ENCODE measurements at regions not wholly inside any gene's neighbourhood (a gene's known extent, or its start where the extent isn't known, plus 50 kb on each side); places are given as distances from the start of the nearest gene placed in this dataset.

- H3K4me1 ChIP-seq (ENCODE audit: control extremely low read depth in 1 of 4, control insufficient read depth in 4 of 4, insufficient read depth in 4 of 4, low read length in 3 of 4), result peaks cover 10 to 29% (median 22%) of the 10 kb centered on the region in 4 experiments
- no peak overlapping the region for H3K4me3 ChIP-seq (ENCODE audit: control insufficient read depth in 1 of 7, extremely low read depth in 1 of 7, insufficient read depth in 4 of 7, low read depth in 2 of 7, low read length in 6 of 7)
- DNase-seq, result no peak
- CTCF ChIA-PET, result interaction anchor here (0.6 to 2.1 kb wide), 7 partner anchors 9 to 50 kb away, joined by 3 to 6 read pairs (median 3); no protein-coding TSS in a partner anchor
- POLR2A ChIA-PET, result interaction anchor here (0.6 kb wide), 1 partner anchor 607 kb away, joined by 3 read pairs; no protein-coding TSS in a partner anchor
- WGBS (ENCODE audit: insufficient coverage), result 97% methylated on average over 40 of the region's 40 CpGs
- no peaks in the 10 kb centered on the region for H3K36me3 ChIP-seq (ENCODE audit: control insufficient read depth in 4 of 4, insufficient read depth in 4 of 4, low read length in 3 of 4)
- no peak overlapping the region for H3K27ac ChIP-seq (ENCODE audit: insufficient read depth in 1 of 2, low read depth in 1 of 2, low read length in 2 of 2, poor library complexity in 1 of 2, severe bottlenecking in 2 of 2)
- peaks cover 0 to 3% (median 0%) of the 10 kb centered on the region in 5 experiments for H3K9me3 ChIP-seq (ENCODE audit: control extremely low read depth in 1 of 5, control insufficient read depth in 4 of 5, insufficient read depth in 2 of 5, low read depth in 1 of 5, low read length in 4 of 5)
- H3K27me3 ChIP-seq (replicated peaks in 2 of 5; ENCODE audit: control insufficient read depth in 4 of 5, insufficient read depth in 5 of 5, low read length in 4 of 5), result no peaks in the 10 kb centered on the region
Observed at GRCh38 chr13:31952641-31953380, 78.8 kb upstream of the FRY start.

- Histone ChIP-seq H3K4me1 (ENCODE audit: control extremely low read depth in 1 of 4, control insufficient read depth in 4 of 4, insufficient read depth in 4 of 4, low read length in 3 of 4) (peaks cover 5 to 18% (median 11%) of the 10 kb centered on the region in 4 experiments), H3K27ac (ENCODE audit: insufficient read depth in 1 of 2, low read depth in 1 of 2, low read length in 2 of 2, poor library complexity in 1 of 2, severe bottlenecking in 2 of 2) (no peak overlapping the region), H3K9me3 (ENCODE audit: control extremely low read depth in 1 of 5, control insufficient read depth in 4 of 5, insufficient read depth in 2 of 5, low read depth in 1 of 5, low read length in 4 of 5) (peaks cover 0 to 10% (median 0%) of the 10 kb centered on the region in 5 experiments), H3K4me3 (ENCODE audit: control insufficient read depth in 1 of 7, extremely low read depth in 1 of 7, insufficient read depth in 4 of 7, low read depth in 2 of 7, low read length in 6 of 7) (no peak overlapping the region), H3K36me3 (ENCODE audit: control insufficient read depth in 4 of 4, insufficient read depth in 4 of 4, low read length in 3 of 4) (no peaks in the 10 kb centered on the region), H3K27me3 (replicated peaks in 2 of 5; ENCODE audit: control insufficient read depth in 4 of 5, insufficient read depth in 5 of 5, low read length in 4 of 5) (no peaks in the 10 kb centered on the region)
- CTCF ChIA-PET, result interaction anchor here (2.1 kb wide), 1 partner anchor 45 kb away, joined by 6 read pairs; no protein-coding TSS in a partner anchor
- POLR2A ChIA-PET, result no interaction called here
- WGBS (ENCODE audit: insufficient coverage), result 100% methylated on average over 1 of the region's 3 CpGs
- no peak for DNase-seq
Observed at GRCh38 chr13:31955101-31955500, 76.5 kb upstream of the FRY start.

DNA sequence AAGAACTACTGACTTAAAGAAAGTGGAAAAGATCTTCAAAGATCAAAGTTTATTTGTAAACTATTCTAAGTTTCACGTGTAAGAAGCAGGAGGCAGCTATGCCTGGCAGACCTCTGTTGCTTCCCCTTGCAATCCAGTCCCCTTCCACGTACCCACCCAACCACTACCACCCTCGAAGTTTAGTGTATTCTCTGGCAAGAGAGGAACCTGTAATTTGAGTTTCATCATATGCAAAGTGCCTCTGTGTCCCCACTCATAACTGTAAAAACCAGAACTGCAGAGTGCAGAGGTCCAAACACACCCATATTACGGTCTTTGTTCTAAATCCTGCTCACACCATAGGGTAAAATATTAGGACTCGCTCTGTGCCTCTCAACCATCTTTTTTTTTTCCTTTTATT, 75.8 kb upstream of the FRY start:
- H3K4me3 ChIP-seq (ENCODE audit: control insufficient read depth in 1 of 7, extremely low read depth in 1 of 7, insufficient read depth in 4 of 7, low read depth in 2 of 7, low read length in 6 of 7), result no peak overlapping the region
- peaks cover 0 to 10% (median 0%) of the 10 kb centered on the region in 5 experiments for H3K9me3 ChIP-seq (ENCODE audit: control extremely low read depth in 1 of 5, control insufficient read depth in 4 of 5, insufficient read depth in 2 of 5, low read depth in 1 of 5, low read length in 4 of 5)
- no peak overlapping the region for H3K27ac ChIP-seq (ENCODE audit: insufficient read depth in 1 of 2, low read depth in 1 of 2, low read length in 2 of 2, poor library complexity in 1 of 2, severe bottlenecking in 2 of 2)
- CTCF ChIA-PET, result interaction anchor here (0.8 to 1.8 kb wide), 3 partner anchors 9 to 46 kb away, joined by 3 to 8 read pairs (median 3); no protein-coding TSS in a partner anchor
- peaks cover 5 to 12% (median 7%) of the 10 kb centered on the region in 4 experiments for H3K4me1 ChIP-seq (ENCODE audit: control extremely low read depth in 1 of 4, control insufficient read depth in 4 of 4, insufficient read depth in 4 of 4, low read length in 3 of 4)
- WGBS (ENCODE audit: insufficient coverage), result no CpG with 5 or more reads among the region's 5 CpGs
- H3K27me3 ChIP-seq (replicated peaks in 2 of 5; ENCODE audit: control insufficient read depth in 4 of 5, insufficient read depth in 5 of 5, low read length in 4 of 5), result no peaks in the 10 kb centered on the region
- H3K36me3 ChIP-seq (ENCODE audit: control insufficient read depth in 4 of 4, insufficient read depth in 4 of 4, low read length in 3 of 4), result no peaks in the 10 kb centered on the region
- POLR2A ChIA-PET, result no interaction called here
- no peak for DNase-seq

- Histone ChIP-seq H3K27me3 (replicated peaks in 2 of 5; ENCODE audit: control insufficient read depth in 4 of 5, insufficient read depth in 5 of 5, low read length in 4 of 5) (no peaks in the 10 kb centered on the region), H3K9me3 (ENCODE audit: control extremely low read depth in 1 of 5, control insufficient read depth in 4 of 5, insufficient read depth in 2 of 5, low read depth in 1 of 5, low read length in 4 of 5) (peaks cover 0 to 10% (median 0%) of the 10 kb centered on the region in 5 experiments), H3K4me1 (ENCODE audit: control extremely low read depth in 1 of 4, control insufficient read depth in 4 of 4, insufficient read depth in 4 of 4, low read length in 3 of 4) (no peaks in the 10 kb centered on the region), H3K4me3 (ENCODE audit: control insufficient read depth in 1 of 7, extremely low read depth in 1 of 7, insufficient read depth in 4 of 7, low read depth in 2 of 7, low read length in 6 of 7) (no peak overlapping the region), H3K27ac (ENCODE audit: insufficient read depth in 1 of 2, low read depth in 1 of 2, low read length in 2 of 2, poor library complexity in 1 of 2, severe bottlenecking in 2 of 2) (no peak overlapping the region), H3K36me3 (ENCODE audit: control insufficient read depth in 4 of 4, insufficient read depth in 4 of 4, low read length in 3 of 4) (no peaks in the 10 kb centered on the region)
- ChIA-PET CTCF (interaction anchor here (1.1 to 1.8 kb wide), 3 partner anchors 10 to 47 kb away, joined by 3 to 8 read pairs (median 7); no protein-coding TSS in a partner anchor), POLR2A (no interaction called here)
- DNase-seq, result no peak
- WGBS (ENCODE audit: insufficient coverage), result no CpG with 5 or more reads among the region's 2 CpGs
Observed at GRCh38 chr13:31956980-31957644, 74.5 kb upstream of the FRY start.

DNA sequence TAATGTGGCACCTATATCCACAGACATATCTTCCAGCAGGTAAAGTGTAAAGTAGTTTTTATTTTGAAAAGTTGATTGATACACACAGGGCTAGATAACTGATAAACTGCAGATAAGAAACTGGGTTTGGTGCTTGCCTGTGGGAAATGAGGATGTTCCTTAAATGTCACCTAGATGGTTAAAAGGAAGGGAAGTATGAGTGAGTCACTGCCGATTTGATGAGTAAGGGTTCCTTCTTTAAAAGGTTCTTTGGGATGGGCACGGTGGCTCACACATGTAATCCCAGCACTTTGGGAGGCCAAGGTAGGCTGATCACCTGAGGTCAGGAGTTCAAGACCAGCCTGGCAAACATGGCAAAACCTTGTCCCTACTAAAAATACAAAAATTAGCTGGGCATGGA, 73.8 kb upstream of the FRY start:
- POLR2A ChIA-PET, result no interaction called here
- no peaks in the 10 kb centered on the region for H3K27me3 ChIP-seq (replicated peaks in 2 of 5; ENCODE audit: control insufficient read depth in 4 of 5, insufficient read depth in 5 of 5, low read length in 4 of 5)
- no peaks in the 10 kb centered on the region for H3K36me3 ChIP-seq (ENCODE audit: control insufficient read depth in 4 of 4, insufficient read depth in 4 of 4, low read length in 3 of 4)
- no peak overlapping the region for H3K27ac ChIP-seq (ENCODE audit: insufficient read depth in 1 of 2, low read depth in 1 of 2, low read length in 2 of 2, poor library complexity in 1 of 2, severe bottlenecking in 2 of 2)
- no peak overlapping the region for H3K4me3 ChIP-seq (ENCODE audit: control insufficient read depth in 1 of 7, extremely low read depth in 1 of 7, insufficient read depth in 4 of 7, low read depth in 2 of 7, low read length in 6 of 7)
- H3K4me1 ChIP-seq (ENCODE audit: control extremely low read depth in 1 of 4, control insufficient read depth in 4 of 4, insufficient read depth in 4 of 4, low read length in 3 of 4), result no peaks in the 10 kb centered on the region
- H3K9me3 ChIP-seq (ENCODE audit: control extremely low read depth in 1 of 5, control insufficient read depth in 4 of 5, insufficient read depth in 2 of 5, low read depth in 1 of 5, low read length in 4 of 5), result peaks cover 0 to 10% (median 0%) of the 10 kb centered on the region in 5 experiments
- no peak for DNase-seq
- WGBS (ENCODE audit: insufficient coverage), result 89% methylated on average over 2 of the region's 2 CpGs
- CTCF ChIA-PET, result no interaction called here

DNA sequence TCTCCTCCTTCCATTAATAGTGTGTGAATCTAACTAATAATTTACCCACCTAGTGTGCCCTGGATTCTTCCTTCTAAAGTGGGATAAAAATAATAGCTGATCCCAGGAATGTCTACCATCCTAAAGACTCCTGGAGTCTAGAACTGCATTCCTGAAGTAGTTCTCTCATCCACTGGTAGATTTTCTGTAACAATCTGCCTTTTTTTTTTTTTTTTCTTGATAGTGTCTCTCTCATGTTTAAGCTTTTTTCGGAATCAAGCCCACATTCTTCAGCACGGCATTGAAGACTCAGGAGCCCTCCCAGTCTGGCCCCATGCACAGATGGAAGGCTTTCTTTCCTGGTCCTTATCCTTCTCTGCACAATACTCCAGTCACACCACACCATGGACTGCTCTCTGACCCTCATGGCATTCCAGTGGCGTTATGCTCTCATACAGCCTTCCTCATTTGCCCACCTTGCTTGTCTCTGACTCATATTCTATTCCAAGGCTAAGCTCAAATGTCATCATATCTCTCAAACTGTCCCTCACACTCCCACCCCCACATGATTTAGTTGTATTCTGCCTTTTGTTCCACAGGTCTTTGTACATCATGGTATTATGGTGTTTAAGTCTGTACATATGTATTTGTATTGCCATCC, 68.7 kb upstream of the FRY start:
- 100% methylated on average over 3 of the region's 3 CpGs for WGBS (ENCODE audit: insufficient coverage)
- no peaks in the 10 kb centered on the region for H3K36me3 ChIP-seq (ENCODE audit: control insufficient read depth in 4 of 4, insufficient read depth in 4 of 4, low read length in 3 of 4)
- ChIA-PET CTCF (interaction anchor here (1.0 to 1.5 kb wide), 3 partner anchors 11 to 25 kb away, joined by 3 to 5 read pairs (median 3); no protein-coding TSS in a partner anchor), POLR2A (interaction anchor here (0.6 kb wide), 1 partner anchor 13 kb away, joined by 4 read pairs; no protein-coding TSS in a partner anchor)
- H3K4me3 ChIP-seq (ENCODE audit: control insufficient read depth in 1 of 7, extremely low read depth in 1 of 7, insufficient read depth in 4 of 7, low read depth in 2 of 7, low read length in 6 of 7), result no peak overlapping the region
- no peaks in the 10 kb centered on the region for H3K27me3 ChIP-seq (replicated peaks in 2 of 5; ENCODE audit: control insufficient read depth in 4 of 5, insufficient read depth in 5 of 5, low read length in 4 of 5)
- no peak for DNase-seq
- H3K27ac ChIP-seq (ENCODE audit: insufficient read depth in 1 of 2, low read depth in 1 of 2, low read length in 2 of 2, poor library complexity in 1 of 2, severe bottlenecking in 2 of 2), result no peak overlapping the region
- no peaks in the 10 kb centered on the region for H3K4me1 ChIP-seq (ENCODE audit: control extremely low read depth in 1 of 4, control insufficient read depth in 4 of 4, insufficient read depth in 4 of 4, low read length in 3 of 4)
- H3K9me3 ChIP-seq (ENCODE audit: control extremely low read depth in 1 of 5, control insufficient read depth in 4 of 5, insufficient read depth in 2 of 5, low read depth in 1 of 5, low read length in 4 of 5), result peaks cover 0 to 11% (median 3%) of the 10 kb centered on the region in 5 experiments

Data from common myeloid progenitor, CD34-positive (primary cell).